COLO668 (cell line): ENCODE measurements at regions not wholly inside any gene's neighbourhood (a gene's known extent, or its start where the extent isn't known, plus 50 kb on each side); places are given as distances from the start of the nearest gene placed in this dataset.

Experiments used
- DNase-seq: peaks from one replicate; lab custom pipeline; 2025; ENCODE audit not compliant: unreplicated experiment; lab: John Stamatoyannopoulos, UW

DNA sequence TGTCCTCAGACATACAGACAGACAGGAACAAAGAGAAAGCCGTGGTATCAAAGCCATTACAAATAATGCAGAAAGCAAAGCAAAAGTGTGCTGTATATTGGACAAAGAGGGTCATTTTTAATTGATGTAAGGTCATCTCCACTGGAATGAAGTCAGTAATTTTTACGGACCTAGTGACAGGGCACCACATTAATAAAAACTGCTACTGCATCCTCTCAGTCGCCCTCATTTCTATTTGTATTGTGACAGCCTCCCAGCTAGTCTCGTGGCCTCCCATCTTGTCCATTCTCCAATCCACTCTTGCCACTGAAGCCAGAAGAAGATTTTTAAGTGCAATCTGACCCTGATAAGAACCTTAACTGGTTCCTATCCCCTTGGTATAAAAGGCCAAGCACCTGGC, 132.4 kb downstream of the NUAK1 start:
- DNase-seq: no peak

DNA sequence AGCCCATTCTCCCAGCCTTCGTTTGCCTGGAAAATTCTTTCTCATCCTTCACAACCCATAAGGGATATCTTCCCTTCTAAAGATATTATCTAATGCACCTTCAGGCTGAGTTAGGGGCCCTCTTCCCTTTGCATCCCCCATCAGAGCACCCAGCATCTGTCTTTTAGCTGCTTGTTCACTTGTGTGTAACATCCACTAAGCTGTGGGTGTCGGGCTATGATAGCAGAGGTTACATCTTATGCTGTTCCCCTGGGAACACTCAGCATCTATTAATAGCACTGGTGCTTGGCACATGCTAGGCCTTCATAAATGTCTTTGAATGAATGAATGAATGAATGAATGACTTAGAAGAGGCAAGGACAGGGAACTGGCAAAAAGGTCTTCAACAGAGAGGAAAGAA, 131.8 kb downstream of the NUAK1 start:
- no peak for DNase-seq

- DNase-seq: no peak
These were observed 128.0 kb downstream of the NUAK1 start for GRCh38 chr12:106010741-106011140.
